IMR-90 (cell line): ENCODE measurements at regions not wholly inside any gene's neighbourhood (a gene's known extent, or its start where the extent isn't known, plus 50 kb on each side); places are given as distances from the start of the nearest gene placed in this dataset.

Experiments used
- ATAC-seq: fragments of 200-7000 bp; cut with Tn5 transposase; 2 replicates; pipeline ENCODE4 v1.9.1; 2020; ENCODE audit warnings: low read depth, mild to moderate bottlenecking, moderate library complexity
- BruUV-seq: library from RNA; stranded (reverse); fragments of 400-500 nt; replicated peaks from 2 replicates; lab custom pipeline; 2021; lab: Mats Ljungman, UMichigan
- CTCF ChIA-PET: fragments of 300-600 bp; formaldehyde crosslinking; extraction: SDS; loops from one replicate; lab custom pipeline; 2021; ENCODE audit warnings: antibody characterized with exemption; lab: Yijun Ruan, JAX
- POLR2A ChIA-PET: fragments of 300-600 bp; sonication (Branson Sonifier 250); formaldehyde crosslinking; loops from one replicate; lab custom pipeline; 2022; ENCODE audit warnings: antibody characterized with exemption; ENCODE audit not compliant: unreplicated experiment; lab: Charles Lee
- DNase-seq: peaks from one replicate; pipeline ENCODE4 v3.0.0; 2013
- H2AFZ ChIP-seq: replicated peaks from 2 replicates; pipeline ENCODE3; 2013; ENCODE audit warnings: low read length, mild to moderate bottlenecking; ENCODE audit not compliant: poor library complexity
- H2AK5ac ChIP-seq: 2 replicates; pipeline ENCODE4 v1.6.1; 2013; ENCODE audit warnings: low read depth, low read length, inconsistent platforms
- H2AK9ac ChIP-seq: replicated peaks from 2 replicates; pipeline ENCODE3; 2013; ENCODE audit warnings: mild to moderate bottlenecking, low read depth, low read length, moderate library complexity; ENCODE audit not compliant: poor library complexity
- H2BK120ac ChIP-seq: 2 replicates; pipeline ENCODE4 v1.6.1; 2013; ENCODE audit warnings: low read depth, low read length, inconsistent platforms
- H2BK15ac ChIP-seq: 3 replicates; pipeline ENCODE4 v1.6.1; 2013; ENCODE audit warnings: low read depth, low read length, inconsistent platforms
- H2BK20ac ChIP-seq: 2 replicates; pipeline ENCODE4 v1.6.1; 2013; ENCODE audit warnings: low read depth, mild to moderate bottlenecking, inconsistent platforms, low read length, moderate library complexity
- H2BK5ac ChIP-seq: 2 replicates; pipeline ENCODE4 v1.6.1; 2013; ENCODE audit warnings: mild to moderate bottlenecking, low read depth, low read length, inconsistent platforms; ENCODE audit not compliant: poor library complexity, severe bottlenecking
- H3K14ac ChIP-seq: replicated peaks from 2 replicates; pipeline ENCODE4 v1.6.1; 2013; ENCODE audit warnings: low read depth, low read length, inconsistent platforms
- H3K18ac ChIP-seq: 2 replicates; pipeline ENCODE4 v1.6.1; 2013; ENCODE audit warnings: low read depth, low read length, control low read depth
- H3K23ac ChIP-seq: 2 replicates; pipeline ENCODE4 v1.6.1; 2013; ENCODE audit warnings: low read depth, low read length, inconsistent platforms
- H3K27ac ChIP-seq: 2 replicates; pipeline ENCODE4 v1.5.1; 2013; ENCODE audit warnings: mild to moderate bottlenecking, control low read depth, low read length; ENCODE audit not compliant: insufficient read depth
- H3K27me3 ChIP-seq: 2 replicates; pipeline ENCODE4 v1.6.1; 2013; ENCODE audit warnings: low read length; ENCODE audit not compliant: control insufficient read depth, insufficient read depth
- H3K36me3 ChIP-seq: 2 replicates; pipeline ENCODE4 v1.6.1; 2013; ENCODE audit warnings: low read length, mixed read lengths; ENCODE audit not compliant: control insufficient read depth, insufficient read depth
- H3K4ac ChIP-seq: 2 replicates; pipeline ENCODE4 v1.6.1; 2013; ENCODE audit warnings: low read depth, low read length, inconsistent platforms
- H3K4me1 ChIP-seq: 2 replicates; pipeline ENCODE4 v1.6.1; 2013; ENCODE audit warnings: low read length, mixed read lengths; ENCODE audit not compliant: control insufficient read depth, insufficient read depth
- H3K4me2 ChIP-seq: 2 replicates; pipeline ENCODE4 v1.6.1; 2013; ENCODE audit warnings: low read depth, mild to moderate bottlenecking, control low read depth, low read length, moderate library complexity
- H3K4me3 ChIP-seq: 2 replicates; pipeline ENCODE4 v1.5.1; 2013; ENCODE audit warnings: low read depth, mild to moderate bottlenecking, control low read depth, low read length, moderate library complexity; ENCODE audit not compliant: insufficient read depth
- H3K56ac ChIP-seq: 2 replicates; pipeline ENCODE4 v1.6.1; 2013; ENCODE audit warnings: low read length, inconsistent platforms; ENCODE audit not compliant: insufficient read depth; ENCODE audit errors: extremely low read depth
- H3K79me1 ChIP-seq, 2 experiments: 2 replicates each; pipeline ENCODE4 v1.6.1; 2013; ENCODE audit warnings: low read length in 2 of 2, inconsistent platforms in 1 of 2, low read depth in 1 of 2
- H3K9ac ChIP-seq: 2 replicates; pipeline ENCODE4 v1.6.1; 2013; ENCODE audit warnings: low read depth, low read length, control low read depth
- H3K9me1 ChIP-seq: 2 replicates; pipeline ENCODE4 v1.6.1; 2013; ENCODE audit warnings: low read length, inconsistent platforms; ENCODE audit not compliant: insufficient read depth
- H3K9me3 ChIP-seq: 2 replicates; pipeline ENCODE4 v1.6.1; 2013; ENCODE audit warnings: low read length; ENCODE audit not compliant: control insufficient read depth, insufficient read depth
- H4K20me1 ChIP-seq: 2 replicates; pipeline ENCODE4 v1.6.1; 2013; ENCODE audit warnings: low read length, inconsistent platforms; ENCODE audit not compliant: insufficient read depth
- H4K5ac ChIP-seq: 2 replicates; pipeline ENCODE4 v1.6.1; 2013; ENCODE audit warnings: mild to moderate bottlenecking, low read depth, low read length, control low read depth
- H4K8ac ChIP-seq, 2 experiments: 2 replicates each; pipeline ENCODE4 v1.6.1; 2013; ENCODE audit warnings: low read depth in 2 of 2, low read length in 2 of 2, control low read depth in 1 of 2, inconsistent platforms in 1 of 2
- H4K91ac ChIP-seq: 2 replicates; pipeline ENCODE4 v1.6.1; 2013; ENCODE audit warnings: low read depth, low read length, inconsistent platforms; ENCODE audit not compliant: insufficient read depth
- NFE2L2 ChIP-seq: fragments of 150-350 bp; IDR thresholded peaks from 2 replicates; pipeline ENCODE4 v1.6.1; 2016; ENCODE audit warnings: low read depth, mild to moderate bottlenecking, low read length
- RFX5 ChIP-seq: IDR thresholded peaks from 2 replicates; pipeline ENCODE4 v1.8.0; 2012; ENCODE audit warnings: low read depth, mild to moderate bottlenecking, low read length, moderate library complexity
- WGBS, 2 experiments: methylation state at CpG; one replicate each; pipeline versions ENCODE4 v1.1.5 to v1.1.7; 2013; ENCODE audit warnings: missing lambda C conversion rate in 2 of 2; ENCODE audit not compliant: insufficient read length in 1 of 2; ENCODE audit errors: extremely low coverage in 2 of 2; 5-methylcytosine and 5-hydroxymethylcytosine counted together
- dilution Hi-C: fragments of 300-500 bp; cut with HindIII; formaldehyde crosslinking; loops from one replicate; pipeline ENCODE4 v1.14.3; 2018; ENCODE audit warnings: low sequenced_read_pairs; ENCODE audit not compliant: unreplicated experiment
- in situ Hi-C: fragments of 300-500 bp; cut with MboI; formaldehyde crosslinking; loops from 3 replicates; pipeline ENCODE4 v1.14.3; 2019; ENCODE audit warnings: low sequenced_read_pairs, inconsistent platforms, mixed read lengths
- intact Hi-C: fragments of 100-400 bp; cut with micrococcal nuclease; formaldehyde crosslinking; loops from 2 replicates; pipeline ENCODE4 v1.10.0; 2022
- TF ChIP-seq, protein P1 (sequence below): fragments of 150-350 bp; IDR thresholded peaks from 2 replicates; pipeline ENCODE4 v1.6.1; 2016; ENCODE audit warnings: low read depth, mild to moderate bottlenecking, low read length, moderate library complexity, borderline replicate concordance

DNA sequence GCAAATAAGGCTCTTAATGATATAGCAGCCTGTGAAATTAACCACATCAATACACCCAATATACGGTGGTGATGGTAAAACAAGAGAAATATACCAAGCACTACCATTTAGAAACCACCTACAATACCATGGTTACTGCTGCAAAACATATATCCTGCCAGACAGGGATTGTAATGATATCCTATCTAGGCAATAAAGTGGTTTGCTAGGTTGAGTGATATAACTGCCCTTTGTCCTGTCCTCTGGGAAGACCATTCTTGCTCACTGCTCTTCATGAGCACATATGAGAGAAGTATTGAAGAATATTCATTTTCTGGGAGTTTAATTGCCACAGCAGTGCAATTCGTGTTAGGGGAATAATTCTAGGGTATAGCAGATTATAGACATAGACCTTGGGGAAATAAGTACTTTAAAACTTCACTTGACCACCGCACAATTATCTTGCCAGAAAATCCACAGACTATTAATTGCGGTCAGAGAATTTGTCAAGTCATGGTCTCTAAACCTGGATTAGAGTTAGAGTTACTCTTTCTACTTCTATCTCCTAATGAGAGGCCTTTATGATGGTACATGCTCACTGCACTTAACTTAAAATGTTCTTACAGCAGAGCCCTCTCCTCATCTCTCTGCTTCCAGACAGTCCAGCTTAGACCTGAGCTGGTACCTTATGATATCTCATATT is 413.0 kb downstream of the ZNF608 start:
- Histone ChIP-seq H3K4me1 (no peaks in the 10 kb centered on the region), H2AK5ac (no peak overlapping the region), H3K4ac (no peak overlapping the region), H4K5ac (no peak overlapping the region), H2BK5ac (no peak overlapping the region), H4K20me1 (no peaks in the 10 kb centered on the region), H2AFZ (no peak overlapping the region), H3K14ac (no peak overlapping the region), H3K4me3 (no peak overlapping the region), H2AK9ac (no peak overlapping the region), H3K9ac (no peak overlapping the region), H3K9me1 (no peaks in the 10 kb centered on the region), H4K8ac (no peak overlapping the region), H3K4me2 (no peak overlapping the region), H2BK20ac (no peak overlapping the region), H2BK120ac (no peak overlapping the region), H3K23ac (no peak overlapping the region), H3K79me1 (no peaks in the 10 kb centered on the region), H3K56ac (no peak overlapping the region), H3K18ac (no peak overlapping the region), H3K27me3 (peaks cover 2% of the 10 kb centered on the region), H2BK15ac (no peak overlapping the region), H3K27ac (no peak overlapping the region), H4K91ac (no peak overlapping the region), H3K36me3 (no peaks in the 10 kb centered on the region), H3K9me3 (peaks cover 2% of the 10 kb centered on the region; the same call in 1 of the 2 replicates)
- TF ChIP-seq RFX5: no peak
- TF ChIP-seq, protein P1, sequence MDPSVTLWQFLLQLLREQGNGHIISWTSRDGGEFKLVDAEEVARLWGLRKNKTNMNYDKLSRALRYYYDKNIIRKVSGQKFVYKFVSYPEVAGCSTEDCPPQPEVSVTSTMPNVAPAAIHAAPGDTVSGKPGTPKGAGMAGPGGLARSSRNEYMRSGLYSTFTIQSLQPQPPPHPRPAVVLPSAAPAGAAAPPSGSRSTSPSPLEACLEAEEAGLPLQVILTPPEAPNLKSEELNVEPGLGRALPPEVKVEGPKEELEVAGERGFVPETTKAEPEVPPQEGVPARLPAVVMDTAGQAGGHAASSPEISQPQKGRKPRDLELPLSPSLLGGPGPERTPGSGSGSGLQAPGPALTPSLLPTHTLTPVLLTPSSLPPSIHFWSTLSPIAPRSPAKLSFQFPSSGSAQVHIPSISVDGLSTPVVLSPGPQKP: no peak
- TF ChIP-seq NFE2L2: peak; percentile 67; the same call in 1 of the 2 replicates
- DNase-seq (no peak), ATAC-seq (no peak)
- no TSS peak for BruUV-seq
- WGBS, 2 experiments: no CpG with 5 or more reads among the region's 4 CpGs
- ChIA-PET CTCF (interaction anchor here (0.8 kb wide), 1 partner anchor 36 kb away, joined by 3 read pairs; no protein-coding TSS in a partner anchor), POLR2A (no interaction called here)
- intact Hi-C loops: no loop called here
- dilution Hi-C loops: no loop called here
- in situ Hi-C loops: no loop called here
